Astrocyte (in vitro differentiated cells and primary cell): ENCODE measurements at regions not wholly inside any gene's neighbourhood (a gene's known extent, or its start where the extent isn't known, plus 50 kb on each side); places are given as distances from the start of the nearest gene placed in this dataset.

Experiments used
- DNase-seq: peaks from one replicate; pipeline ENCODE4 v3.0.0-alpha.2; 2010; ENCODE audit warnings: low read depth
- FAIRE-seq: peaks from 2 replicates; lab custom pipeline; 2011; peaks lifted over from hg19 to GRCh38; lab: Jason Lieb, UNC
- H2AFZ ChIP-seq: 2 replicates; pipeline ENCODE4 v1.6.0; 2012; ENCODE audit warnings: low read depth, low read length, inconsistent platforms
- H3K27ac ChIP-seq: 2 replicates; pipeline ENCODE4 v1.5.1; 2011; ENCODE audit warnings: low read depth, low read length, inconsistent platforms
- H3K27me3 ChIP-seq: 2 replicates; pipeline ENCODE4 v1.6.0; 2011; ENCODE audit warnings: low read length, inconsistent platforms; ENCODE audit not compliant: insufficient read depth
- H3K36me3 ChIP-seq: 2 replicates; pipeline ENCODE4 v1.5.1; 2011; ENCODE audit warnings: low read length, inconsistent platforms; ENCODE audit not compliant: insufficient read depth
- H3K4me1 ChIP-seq: 2 replicates; pipeline ENCODE4 v1.5.1; 2011; ENCODE audit warnings: low read length, inconsistent platforms; ENCODE audit not compliant: insufficient read depth
- H3K4me2 ChIP-seq: 2 replicates; pipeline ENCODE4 v1.6.0; 2012; ENCODE audit warnings: low read length, inconsistent platforms
- H3K4me3 ChIP-seq: 2 replicates; pipeline ENCODE4 v1.5.1; 2011; ENCODE audit warnings: low read depth, mild to moderate bottlenecking, low read length, inconsistent platforms; ENCODE audit not compliant: insufficient read depth
- H3K79me2 ChIP-seq: 2 replicates; pipeline ENCODE4 v1.6.0; 2012; ENCODE audit warnings: mild to moderate bottlenecking, low read length, inconsistent platforms; ENCODE audit not compliant: insufficient read depth
- H3K9ac ChIP-seq: 2 replicates; pipeline ENCODE4 v1.6.0; 2012; ENCODE audit warnings: mild to moderate bottlenecking, low read length, inconsistent platforms
- H3K9me3 ChIP-seq: 2 replicates; pipeline ENCODE4 v1.5.1; 2012; ENCODE audit warnings: low read depth, mild to moderate bottlenecking, low read length, inconsistent platforms; ENCODE audit not compliant: insufficient read depth
- H4K20me1 ChIP-seq: 2 replicates; pipeline ENCODE4 v1.6.0; 2012; ENCODE audit warnings: low read length, inconsistent platforms; ENCODE audit not compliant: insufficient read depth
- H3K27ac Mint-ChIP-seq: one replicate; pipeline ENCODE4 v1.8.0; 2021; ENCODE audit warnings: mild to moderate bottlenecking, mixed read lengths; ENCODE audit not compliant: unreplicated experiment
- H3K27me3 Mint-ChIP-seq: one replicate; pipeline ENCODE4 v1.8.0; 2021; ENCODE audit warnings: low read depth, mixed read lengths; ENCODE audit not compliant: unreplicated experiment
- H3K36me3 Mint-ChIP-seq: one replicate; pipeline ENCODE4 v1.8.0; 2021; ENCODE audit warnings: low read depth, mixed read lengths; ENCODE audit not compliant: unreplicated experiment
- H3K4me1 Mint-ChIP-seq: one replicate; pipeline ENCODE4 v1.8.0; 2021; ENCODE audit warnings: low read depth, mixed read lengths; ENCODE audit not compliant: unreplicated experiment
- H3K4me3 Mint-ChIP-seq: one replicate; pipeline ENCODE4 v1.8.0; 2021; ENCODE audit warnings: mild to moderate bottlenecking, moderate library complexity, mixed read lengths; ENCODE audit not compliant: unreplicated experiment
- H3K9me3 Mint-ChIP-seq: one replicate; pipeline ENCODE4 v1.8.0; 2021; ENCODE audit warnings: mild to moderate bottlenecking, mixed read lengths; ENCODE audit not compliant: unreplicated experiment
- CTCF ChIP-seq: IDR thresholded peaks from 2 replicates; pipeline ENCODE4 v1.5.1; 2011; ENCODE audit warnings: low read depth, mild to moderate bottlenecking, inconsistent platforms, low read length, moderate library complexity; ENCODE audit not compliant: insufficient read depth
- EZH2 ChIP-seq: IDR thresholded peaks from 2 replicates; pipeline ENCODE4 v1.6.1; 2012; ENCODE audit warnings: mild to moderate bottlenecking, low read length, inconsistent platforms; ENCODE audit not compliant: insufficient read depth

GRCh38 chr4:4803216-4803911 is 56.1 kb upstream of the MSX1 start:
- no peak overlapping the region for H3K9ac ChIP-seq
- no peaks in the 10 kb centered on the region for H3K36me3 Mint-ChIP-seq
- H3K27me3 Mint-ChIP-seq, result peaks cover 28% of the 10 kb centered on the region
- no peak overlapping the region for H3K4me3 ChIP-seq
- FAIRE-seq (no peak), DNase-seq (no peak)
- no peak overlapping the region for H2AFZ ChIP-seq
- H3K4me2 ChIP-seq, result no peak overlapping the region
- no peaks in the 10 kb centered on the region for H3K36me3 ChIP-seq
- H3K4me3 Mint-ChIP-seq, result no peak overlapping the region
- H3K4me1 ChIP-seq, result no peaks in the 10 kb centered on the region
- no peak overlapping the region for H3K27ac ChIP-seq
- no peaks in the 10 kb centered on the region for H4K20me1 ChIP-seq
- peaks cover 9% of the 10 kb centered on the region for H3K9me3 Mint-ChIP-seq
- peaks cover 12% of the 10 kb centered on the region for H3K4me1 Mint-ChIP-seq
- H3K27me3 ChIP-seq, result peaks cover 7% of the 10 kb centered on the region
- no peaks in the 10 kb centered on the region for H3K79me2 ChIP-seq
- H3K9me3 ChIP-seq, result no peaks in the 10 kb centered on the region
- TF ChIP-seq CTCF, result no peak
- peak overlapping the region; percentile 31 for H3K27ac Mint-ChIP-seq

GRCh38 chr4:4800646-4801408 is 58.6 kb upstream of the MSX1 start:
- Histone ChIP-seq H3K27ac (no peak overlapping the region), H3K27me3 (peaks cover 3% of the 10 kb centered on the region), H2AFZ (no peak overlapping the region), H3K36me3 (no peaks in the 10 kb centered on the region), H3K79me2 (no peaks in the 10 kb centered on the region), H3K9me3 (no peaks in the 10 kb centered on the region), H4K20me1 (no peaks in the 10 kb centered on the region), H3K4me2 (peak overlapping the region; percentile 40), H3K4me1 (no peaks in the 10 kb centered on the region), H3K9ac (no peak overlapping the region), H3K4me3 (no peak overlapping the region)
- peaks cover 14% of the 10 kb centered on the region for H3K27me3 Mint-ChIP-seq
- H3K9me3 Mint-ChIP-seq, result peaks cover 6% of the 10 kb centered on the region
- peak overlapping the region; percentile 70 for H3K27ac Mint-ChIP-seq
- peaks cover 12% of the 10 kb centered on the region for H3K4me1 Mint-ChIP-seq
- DNase-seq (peak; percentile 57), FAIRE-seq (peak; percentile 91)
- H3K36me3 Mint-ChIP-seq, result no peaks in the 10 kb centered on the region
- no peak overlapping the region for H3K4me3 Mint-ChIP-seq
- TF ChIP-seq CTCF, result no peak
- no peak for TF ChIP-seq EZH2

GRCh38 chr4:4794421-4794820 is 65.0 kb upstream of the MSX1 start:
- Mint-ChIP-seq H3K27me3 (peaks cover 12% of the 10 kb centered on the region), H3K36me3 (no peaks in the 10 kb centered on the region), H3K4me3 (no peak overlapping the region), H3K9me3 (peaks cover 8% of the 10 kb centered on the region), H3K27ac (no peak overlapping the region), H3K4me1 (peaks cover 1% of the 10 kb centered on the region)
- Histone ChIP-seq H3K4me3 (no peak overlapping the region), H3K9ac (no peak overlapping the region), H3K27me3 (no peaks in the 10 kb centered on the region), H3K4me1 (peaks cover 7% of the 10 kb centered on the region), H3K27ac (no peak overlapping the region), H3K79me2 (no peaks in the 10 kb centered on the region), H3K36me3 (no peaks in the 10 kb centered on the region), H2AFZ (no peak overlapping the region), H3K9me3 (peaks cover 4% of the 10 kb centered on the region), H4K20me1 (no peaks in the 10 kb centered on the region), H3K4me2 (no peak overlapping the region)
- FAIRE-seq (no peak), DNase-seq (no peak)
- TF ChIP-seq CTCF (no peak), EZH2 (no peak)
